Common myeloid progenitor, CD34-positive (primary cell): ENCODE measurements at regions not wholly inside any gene's neighbourhood (a gene's known extent, or its start where the extent isn't known, plus 50 kb on each side); places are given as distances from the start of the nearest gene placed in this dataset.
"Not testable (repeated sequence)": the region's sequence is repeated elsewhere in the genome, so short reads cannot be mapped to it uniquely, and the experiment has no call there.

Experiments
- CTCF ChIA-PET: fragments of 350-600 bp; sonication (Branson Sonifier 250); formaldehyde crosslinking; loops from one replicate; lab custom pipeline; 2021; ENCODE audit warnings: antibody characterized with exemption; lab: Charles Lee
- POLR2A ChIA-PET: fragments of 350-600 bp; sonication (Branson Sonifier 250); formaldehyde crosslinking; loops from one replicate; lab custom pipeline; 2021; ENCODE audit warnings: antibody characterized with exemption; lab: Charles Lee
- DNase-seq, 3 donors: peaks; one replicate each; pipeline versions ENCODE4 v3.0.0 to v3.0.0-alpha.2; 2013
- H3K27ac ChIP-seq, 2 experiments: 1 replicate in 1 of 2; 2 replicates in 1 of 2; pipeline ENCODE4 v1.7.0; 2013; ENCODE audit warnings: inconsistent platforms in 2 of 2, low read length in 2 of 2, mild to moderate bottlenecking in 2 of 2, low read depth in 1 of 2, moderate library complexity in 1 of 2; ENCODE audit not compliant: severe bottlenecking in 2 of 2, insufficient read depth in 1 of 2, poor library complexity in 1 of 2
- H3K27me3 ChIP-seq, 5 experiments: replicated peaks in 2 of 5; 1 replicate in 3 of 5; 2 replicates in 2 of 5; pipeline versions ENCODE4 v1.6.1 to v1.7.0; 2013; ENCODE audit warnings: low read length in 4 of 5, mild to moderate bottlenecking in 2 of 5, moderate library complexity in 2 of 5, inconsistent platforms in 1 of 5; ENCODE audit not compliant: insufficient read depth in 5 of 5, control insufficient read depth in 4 of 5
- H3K36me3 ChIP-seq, 4 experiments: 1 replicate in 2 of 4; 2 replicates in 2 of 4; pipeline versions ENCODE4 v1.6.1 to v1.7.0; 2013; ENCODE audit warnings: low read length in 3 of 4, control low read depth in 1 of 4, mild to moderate bottlenecking in 1 of 4; ENCODE audit not compliant: control insufficient read depth in 4 of 4, insufficient read depth in 4 of 4
- H3K4me1 ChIP-seq, 4 experiments: 1 replicate in 3 of 4; 2 replicates in 1 of 4; pipeline versions ENCODE4 v1.6.1 to v1.7.1; 2013; ENCODE audit warnings: low read length in 3 of 4, mild to moderate bottlenecking in 3 of 4, control low read depth in 1 of 4, inconsistent platforms in 1 of 4, moderate library complexity in 1 of 4; ENCODE audit not compliant: control insufficient read depth in 4 of 4, insufficient read depth in 4 of 4; ENCODE audit errors: control extremely low read depth in 1 of 4
- H3K4me3 ChIP-seq, 7 experiments: 1 replicate in 4 of 7; 2 replicates in 3 of 7; pipeline versions ENCODE4 v1.5.1 to v1.7.0; 2013; ENCODE audit warnings: mild to moderate bottlenecking in 7 of 7, low read length in 6 of 7, moderate library complexity in 6 of 7, inconsistent platforms in 2 of 7, low read depth in 2 of 7, control low read depth in 1 of 7; ENCODE audit not compliant: insufficient read depth in 4 of 7, control insufficient read depth in 1 of 7; ENCODE audit errors: extremely low read depth in 1 of 7
- H3K9me3 ChIP-seq, 5 experiments: 1 replicate in 4 of 5; 2 replicates in 1 of 5; pipeline versions ENCODE4 v1.6.1 to v1.7.1; 2013; ENCODE audit warnings: low read length in 4 of 5, mild to moderate bottlenecking in 2 of 5, inconsistent platforms in 1 of 5, low read depth in 1 of 5, moderate library complexity in 1 of 5; ENCODE audit not compliant: control insufficient read depth in 4 of 5, insufficient read depth in 2 of 5; ENCODE audit errors: control extremely low read depth in 1 of 5
- WGBS: methylation state at CpG from one replicate; pipeline ENCODE4 v1.1.5; 2013; ENCODE audit not compliant: insufficient coverage; 5-methylcytosine and 5-hydroxymethylcytosine counted together

DNA sequence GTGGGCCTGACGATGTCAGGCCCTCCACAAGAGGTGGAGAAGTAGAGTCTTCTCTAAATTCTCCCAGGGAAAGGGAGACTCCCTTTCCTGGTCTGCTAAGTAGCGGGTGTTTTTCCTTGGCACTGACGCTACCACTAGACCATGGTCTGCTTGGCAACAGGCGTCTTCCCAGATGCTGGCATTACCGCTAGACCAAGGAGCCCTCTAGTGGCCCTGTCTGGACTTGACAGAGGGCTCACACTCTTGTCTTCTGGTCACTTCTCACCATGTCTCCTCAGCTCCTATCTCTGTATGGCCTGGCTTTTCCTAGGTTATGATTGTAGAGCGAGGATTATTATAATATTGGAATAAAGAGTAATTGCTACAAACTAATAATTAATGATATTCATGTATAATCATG, 51.1 kb upstream of the RASSF6 start:
- H3K9me3 ChIP-seq, H3K4me3 ChIP-seq, POLR2A ChIA-PET, H3K4me1 ChIP-seq, H3K27me3 ChIP-seq, H3K27ac ChIP-seq, H3K36me3 ChIP-seq, DNase-seq: not testable (repeated sequence)
- 100% methylated on average over 2 of the region's 6 CpGs for WGBS
- CTCF ChIA-PET: interaction anchor here (1.3 kb wide), 1 partner anchor 33 kb away, joined by 3 read pairs; no protein-coding TSS in a partner anchor

GRCh38 chr4:73673286-73673685, 53.0 kb upstream of the RASSF6 start:
- no peaks in the 10 kb centered on the region for H3K36me3 ChIP-seq
- no peak overlapping the region for H3K27ac ChIP-seq
- ChIA-PET CTCF (interaction anchor here (1.1 kb wide), 1 partner anchor 461 kb away, joined by 4 read pairs; no protein-coding TSS in a partner anchor), POLR2A (no interaction called here)
- H3K4me1 ChIP-seq: no peaks in the 10 kb centered on the region
- DNase-seq: no peak
- 96% methylated on average over 6 of the region's 9 CpGs for WGBS
- H3K27me3 ChIP-seq: no peaks in the 10 kb centered on the region
- H3K4me3 ChIP-seq: no peak overlapping the region
- no peaks in the 10 kb centered on the region for H3K9me3 ChIP-seq

GRCh38 chr4:73674451-73674919, 54.2 kb upstream of the RASSF6 start:
- Histone ChIP-seq H3K36me3 (no peaks in the 10 kb centered on the region), H3K4me1 (peaks cover 0 to 3% (median 0%) of the 10 kb centered on the region in 4 experiments), H3K4me3 (no peak overlapping the region), H3K27me3 (no peaks in the 10 kb centered on the region), H3K27ac (no peak overlapping the region), H3K9me3 (no peaks in the 10 kb centered on the region)
- CTCF ChIA-PET: interaction anchor here (1.1 to 1.2 kb wide), 3 partner anchors 11 to 462 kb away, joined by 3 read pairs; no protein-coding TSS in a partner anchor
- POLR2A ChIA-PET: interaction anchor here (0.6 kb wide), 1 partner anchor 268 kb away, joined by 3 read pairs; no protein-coding TSS in a partner anchor
- DNase-seq: no peak
- 92% methylated on average over 3 of the region's 6 CpGs for WGBS

- no peak for DNase-seq
- no peaks in the 10 kb centered on the region for H3K9me3 ChIP-seq
- CTCF ChIA-PET: interaction anchor here (0.7 to 1.7 kb wide), 6 partner anchors 9 to 457 kb away, joined by 3 to 6 read pairs (median 4); no protein-coding TSS in a partner anchor
- WGBS: no CpG with 5 or more reads among the region's 2 CpGs
- no peaks in the 10 kb centered on the region for H3K27me3 ChIP-seq
- POLR2A ChIA-PET: no interaction called here
- peaks cover 0 to 4% (median 1%) of the 10 kb centered on the region in 4 experiments for H3K4me1 ChIP-seq
- H3K36me3 ChIP-seq: no peaks in the 10 kb centered on the region
- H3K4me3 ChIP-seq: no peak overlapping the region
- no peak overlapping the region for H3K27ac ChIP-seq
Observed at GRCh38 chr4:73675623-73676022, 55.4 kb upstream of the RASSF6 start.

- no peak for DNase-seq
- Histone ChIP-seq H3K36me3 (no peaks in the 10 kb centered on the region), H3K4me1 (peaks cover 0 to 4% (median 1%) of the 10 kb centered on the region in 4 experiments), H3K27me3 (no peaks in the 10 kb centered on the region), H3K9me3 (no peaks in the 10 kb centered on the region), H3K27ac (no peak overlapping the region), H3K4me3 (no peak overlapping the region)
- POLR2A ChIA-PET: no interaction called here
- WGBS: 100% methylated on average over 1 of the region's 2 CpGs
- CTCF ChIA-PET: interaction anchor here (0.7 to 1.7 kb wide), 6 partner anchors 8 to 457 kb away, joined by 3 to 6 read pairs (median 4); no protein-coding TSS in a partner anchor
Observed at GRCh38 chr4:73676136-73676535, 55.9 kb upstream of the RASSF6 start.

GRCh38 chr4:73676861-73677323, 56.7 kb upstream of the RASSF6 start:
- Histone ChIP-seq H3K27me3 (no peaks in the 10 kb centered on the region), H3K36me3 (no peaks in the 10 kb centered on the region), H3K27ac (no peak overlapping the region), H3K4me3 (no peak overlapping the region), H3K9me3 (no peaks in the 10 kb centered on the region), H3K4me1 (peaks cover 0 to 4% (median 1%) of the 10 kb centered on the region in 4 experiments)
- no peak for DNase-seq
- ChIA-PET CTCF (interaction anchor here (1.2 to 1.7 kb wide), 3 partner anchors 8 to 103 kb away, joined by 3 to 6 read pairs (median 5); no protein-coding TSS in a partner anchor), POLR2A (no interaction called here)
- 97% methylated on average over 4 of the region's 5 CpGs for WGBS

- peaks cover 0 to 4% (median 1%) of the 10 kb centered on the region in 4 experiments for H3K4me1 ChIP-seq
- no peak for DNase-seq
- POLR2A ChIA-PET: no interaction called here
- no peak overlapping the region for H3K27ac ChIP-seq
- CTCF ChIA-PET: interaction anchor here (0.9 to 1.1 kb wide), 3 partner anchors 8 to 20 kb away, joined by 3 read pairs; no protein-coding TSS in a partner anchor
- no peaks in the 10 kb centered on the region for H3K9me3 ChIP-seq
- WGBS: 60% methylated on average over 1 of the region's 4 CpGs
- H3K36me3 ChIP-seq: no peaks in the 10 kb centered on the region
- no peaks in the 10 kb centered on the region for H3K27me3 ChIP-seq
- no peak overlapping the region for H3K4me3 ChIP-seq
Observed at GRCh38 chr4:73679836-73680235, 59.6 kb upstream of the RASSF6 start.
